Erythroblast (primary cell): ENCODE measurements at regions not wholly inside any gene's neighbourhood (a gene's known extent, or its start where the extent isn't known, plus 50 kb on each side); places are given as distances from the start of the nearest gene placed in this dataset.

ENCODE experiments used
- GATA1 ChIP-seq: IDR thresholded peaks from 2 replicates; pipeline ENCODE4 v1.6.1; 2011; ENCODE audit warnings: low read depth, mild to moderate bottlenecking, control low read depth, low read length, moderate library complexity
- POLR2A ChIP-seq: IDR thresholded peaks from 2 replicates; pipeline ENCODE4 v1.6.1; 2011; ENCODE audit warnings: mild to moderate bottlenecking, low read length

GRCh38 chr10:35752469-35753461, 110.7 kb upstream of the FZD8 start:
- TF ChIP-seq POLR2A (no peak), GATA1 (no peak)
